Hippocampal formation (tissue), 2 donors: ENCODE measurements at regions not wholly inside any gene's neighbourhood (a gene's known extent, or its start where the extent isn't known, plus 50 kb on each side); places are given as distances from the start of the nearest gene placed in this dataset.

Experiments used
- DNase-seq, 2 donors: peaks; one replicate each; lab custom pipeline; 2025; lab: John Stamatoyannopoulos, UW

- DNase-seq: no peak
Observed at GRCh38 chr10:53006663-53007526, 234.3 kb upstream of the MBL2 start.

GRCh38 chr10:53005612-53006345, 233.2 kb upstream of the MBL2 start:
- DNase-seq: no peak

GRCh38 chr10:53003094-53003493, 230.5 kb upstream of the MBL2 start:
- DNase-seq: no peak

GRCh38 chr10:52999681-53000080, 227.1 kb upstream of the MBL2 start:
- no peak for DNase-seq

GRCh38 chr10:52999258-52999657, 226.7 kb upstream of the MBL2 start:
- no peak for DNase-seq

- DNase-seq: no peak
Observed at GRCh38 chr10:52997007-52997406, 224.4 kb upstream of the MBL2 start.

- no peak for DNase-seq
Observed at GRCh38 chr10:52994370-52994769, 221.8 kb upstream of the MBL2 start.

- no peak for DNase-seq
Observed at GRCh38 chr10:52993109-52993508, 220.5 kb upstream of the MBL2 start.

GRCh38 chr10:52992567-52992966, 220.0 kb upstream of the MBL2 start:
- DNase-seq: no peak

- no peak for DNase-seq
Observed at GRCh38 chr10:52988923-52989322, 216.3 kb upstream of the MBL2 start.

- no peak for DNase-seq
Observed at GRCh38 chr10:52986125-52986524, 213.5 kb upstream of the MBL2 start.

GRCh38 chr10:52984169-52984568, 211.6 kb upstream of the MBL2 start:
- DNase-seq: no peak

GRCh38 chr10:52979295-52979990, 206.9 kb upstream of the MBL2 start:
- DNase-seq: no peak

GRCh38 chr10:52977581-52977980, 205.0 kb upstream of the MBL2 start:
- DNase-seq: no peak

- no peak for DNase-seq
Observed at GRCh38 chr10:52967806-52968795, 195.5 kb upstream of the MBL2 start.

- DNase-seq: no peak
Observed at GRCh38 chr10:52966904-52967303, 194.3 kb upstream of the MBL2 start.

- no peak for DNase-seq
Observed at GRCh38 chr10:52965938-52966401, 193.4 kb upstream of the MBL2 start.

- DNase-seq: no peak
Observed at GRCh38 chr10:52965509-52965908, 192.9 kb upstream of the MBL2 start.

GRCh38 chr10:52961323-52961722, 188.7 kb upstream of the MBL2 start:
- no peak for DNase-seq

- DNase-seq: no peak
Observed at GRCh38 chr10:52959810-52960209, 187.2 kb upstream of the MBL2 start.

- DNase-seq: no peak
Observed at GRCh38 chr10:52956861-52957260, 184.3 kb upstream of the MBL2 start.
